Fibroblast of lung (primary cell): ENCODE measurements at regions not wholly inside any gene's neighbourhood (a gene's known extent, or its start where the extent isn't known, plus 50 kb on each side); places are given as distances from the start of the nearest gene placed in this dataset.

Experiments used
- EZH2 ChIP-seq: IDR thresholded peaks from 2 replicates; pipeline ENCODE4 v1.5.1; 2012; ENCODE audit warnings: low read length, control low read depth, mild to moderate bottlenecking; ENCODE audit errors: missing control alignments
- TF ChIP-seq, protein P1 (sequence below), 2 donors: IDR thresholded peaks in 1 of 2; conservative IDR thresholded peaks in 1 of 2; 1 replicate in 1 of 2; 2 replicates in 1 of 2; pipeline ENCODE4 v1.5.1; 2011 to 2012; ENCODE audit warnings: low read length in 2 of 2, control low read depth in 1 of 2, inconsistent platforms in 1 of 2, low read depth in 1 of 2, mild to moderate bottlenecking in 1 of 2

DNA sequence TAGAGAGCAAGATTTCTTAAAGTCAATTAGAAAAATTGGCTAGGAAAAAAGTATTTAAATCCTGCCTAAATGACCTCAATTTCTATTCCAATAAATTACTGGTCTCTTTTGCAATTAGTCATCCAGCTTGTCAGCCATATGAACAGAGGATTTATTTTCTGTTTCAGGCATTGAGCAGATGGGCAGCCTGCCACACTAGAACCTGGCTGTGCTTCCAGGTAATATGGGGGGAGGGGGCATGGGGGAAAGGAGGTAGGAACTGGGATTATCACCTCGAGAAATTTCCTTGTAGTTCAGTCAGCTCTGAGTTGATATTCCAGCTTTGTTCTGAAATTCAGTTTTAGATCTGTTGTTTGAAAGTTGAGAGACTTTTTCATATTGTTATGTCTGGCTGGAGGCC lies 206.3 kb upstream of the LCORL start:
- TF ChIP-seq, protein P1, sequence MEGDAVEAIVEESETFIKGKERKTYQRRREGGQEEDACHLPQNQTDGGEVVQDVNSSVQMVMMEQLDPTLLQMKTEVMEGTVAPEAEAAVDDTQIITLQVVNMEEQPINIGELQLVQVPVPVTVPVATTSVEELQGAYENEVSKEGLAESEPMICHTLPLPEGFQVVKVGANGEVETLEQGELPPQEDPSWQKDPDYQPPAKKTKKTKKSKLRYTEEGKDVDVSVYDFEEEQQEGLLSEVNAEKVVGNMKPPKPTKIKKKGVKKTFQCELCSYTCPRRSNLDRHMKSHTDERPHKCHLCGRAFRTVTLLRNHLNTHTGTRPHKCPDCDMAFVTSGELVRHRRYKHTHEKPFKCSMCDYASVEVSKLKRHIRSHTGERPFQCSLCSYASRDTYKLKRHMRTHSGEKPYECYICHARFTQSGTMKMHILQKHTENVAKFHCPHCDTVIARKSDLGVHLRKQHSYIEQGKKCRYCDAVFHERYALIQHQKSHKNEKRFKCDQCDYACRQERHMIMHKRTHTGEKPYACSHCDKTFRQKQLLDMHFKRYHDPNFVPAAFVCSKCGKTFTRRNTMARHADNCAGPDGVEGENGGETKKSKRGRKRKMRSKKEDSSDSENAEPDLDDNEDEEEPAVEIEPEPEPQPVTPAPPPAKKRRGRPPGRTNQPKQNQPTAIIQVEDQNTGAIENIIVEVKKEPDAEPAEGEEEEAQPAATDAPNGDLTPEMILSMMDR (conservative IDR thresholded peaks at IDR 0.05 in 1 of 2, IDR thresholded peaks at IDR 0.05 in 1 of 2; ENCODE audit: low read depth in 1 of 2, low read length in 2 of 2) = no peak
- no peak for TF ChIP-seq EZH2
